GM21367 (cell line): ENCODE measurements at regions not wholly inside any gene's neighbourhood (a gene's known extent, or its start where the extent isn't known, plus 50 kb on each side); places are given as distances from the start of the nearest gene placed in this dataset.
"Not testable (repeated sequence)": the region's sequence is repeated elsewhere in the genome, so short reads cannot be mapped to it uniquely, and the experiment has no call there.

Experiments
- ATAC-seq: cut with Tn5 transposase; IDR thresholded peaks from one replicate; pipeline ENCODE4 v1.9.1; 2021; ENCODE audit not compliant: unreplicated experiment

- no peak for ATAC-seq
Observed at GRCh38 chr6:23823421-23823820, 302.6 kb upstream of the NRSN1 start.

GRCh38 chr6:23826572-23826971 lies 299.4 kb upstream of the NRSN1 start:
- ATAC-seq = no peak

- ATAC-seq = no peak
Observed at GRCh38 chr6:23828861-23829260, 297.2 kb upstream of the NRSN1 start.

GRCh38 chr6:23841116-23841515 lies 284.9 kb upstream of the NRSN1 start:
- no peak for ATAC-seq

- ATAC-seq = no peak
Observed at GRCh38 chr6:23842760-23843159, 283.3 kb upstream of the NRSN1 start.

- ATAC-seq = no peak
Observed at GRCh38 chr6:23851522-23851921, 274.5 kb upstream of the NRSN1 start.

- ATAC-seq = not testable (repeated sequence)
Observed at GRCh38 chr6:23853566-23854133, 272.4 kb upstream of the NRSN1 start.

GRCh38 chr6:23854154-23854553 lies 271.9 kb upstream of the NRSN1 start:
- not testable (repeated sequence) for ATAC-seq

GRCh38 chr6:23855497-23856116 lies 270.4 kb upstream of the NRSN1 start:
- no peak for ATAC-seq

GRCh38 chr6:23870496-23870895 lies 255.5 kb upstream of the NRSN1 start:
- no peak for ATAC-seq

GRCh38 chr6:23873161-23873560 lies 252.9 kb upstream of the NRSN1 start:
- ATAC-seq = no peak

GRCh38 chr6:23875006-23875405 lies 251.0 kb upstream of the NRSN1 start:
- ATAC-seq = no peak

- ATAC-seq = no peak
Observed at GRCh38 chr6:23879816-23880215, 246.2 kb upstream of the NRSN1 start.

GRCh38 chr6:23890543-23891227 lies 235.3 kb upstream of the NRSN1 start:
- ATAC-seq = no peak

GRCh38 chr6:23905133-23905815 lies 220.7 kb upstream of the NRSN1 start:
- ATAC-seq = no peak

GRCh38 chr6:23910420-23910819 lies 215.6 kb upstream of the NRSN1 start:
- ATAC-seq = no peak

GRCh38 chr6:23927935-23928334 lies 198.1 kb upstream of the NRSN1 start:
- ATAC-seq = no peak

- no peak for ATAC-seq
Observed at GRCh38 chr6:23929201-23929600, 196.8 kb upstream of the NRSN1 start.

GRCh38 chr6:23940466-23940865 lies 185.5 kb upstream of the NRSN1 start:
- ATAC-seq = no peak

- no peak for ATAC-seq
Observed at GRCh38 chr6:23951691-23952090, 174.3 kb upstream of the NRSN1 start.

GRCh38 chr6:23952245-23952644 lies 173.8 kb upstream of the NRSN1 start:
- ATAC-seq = no peak

GRCh38 chr6:23953976-23954375 lies 172.0 kb upstream of the NRSN1 start:
- no peak for ATAC-seq
